ENCODE measurements at regions not wholly inside any gene's neighbourhood (a gene's known extent, or its start where the extent isn't known, plus 50 kb on each side); places are given as distances from the start of the nearest gene placed in this dataset.
"Not testable (repeated sequence)": the region's sequence is repeated elsewhere in the genome, so short reads cannot be mapped to it uniquely, and the experiment has no call there.

GRCh38 chr4:137881641-137882040, 349.3 kb upstream of the PCDH18 start:
- no peak for DNase-seq (ENCODE audit: extremely low read depth in 1 of 2, low read depth in 1 of 2)

- not testable (repeated sequence) for DNase-seq (ENCODE audit: extremely low read depth in 1 of 2, low read depth in 1 of 2)
Measured at GRCh38 chr4:137868067-137868466, 335.8 kb upstream of the PCDH18 start.

- no peak for DNase-seq (ENCODE audit: extremely low read depth in 1 of 2, low read depth in 1 of 2)
Measured at GRCh38 chr4:137866671-137867070, 334.4 kb upstream of the PCDH18 start.

DNA sequence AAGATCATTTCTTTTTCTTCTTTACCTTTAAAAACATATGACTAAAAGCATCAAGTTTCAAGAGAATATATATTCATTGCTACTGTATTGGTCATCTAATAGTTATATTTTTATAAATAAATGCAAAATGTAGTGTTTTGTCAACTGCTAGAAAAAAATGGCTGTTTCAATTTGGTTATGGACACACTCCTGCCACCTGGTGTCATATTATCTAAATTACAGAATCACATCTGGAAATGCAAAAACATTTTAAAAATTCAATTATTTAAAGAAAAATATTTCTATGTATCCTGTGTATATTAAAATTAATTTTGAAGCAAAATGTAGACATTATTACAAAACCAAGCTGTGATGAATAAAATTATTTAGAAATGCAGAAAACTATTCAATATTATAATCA, 329.4 kb upstream of the PCDH18 start:
- no peak for DNase-seq (ENCODE audit: extremely low read depth in 1 of 2, low read depth in 1 of 2)

- DNase-seq (ENCODE audit: extremely low read depth in 1 of 2, low read depth in 1 of 2): no peak
Measured at GRCh38 chr4:137853424-137853823, 321.1 kb upstream of the PCDH18 start.

GRCh38 chr4:137852326-137852725, 320.0 kb upstream of the PCDH18 start:
- DNase-seq (ENCODE audit: extremely low read depth in 1 of 2, low read depth in 1 of 2): no peak

DNA sequence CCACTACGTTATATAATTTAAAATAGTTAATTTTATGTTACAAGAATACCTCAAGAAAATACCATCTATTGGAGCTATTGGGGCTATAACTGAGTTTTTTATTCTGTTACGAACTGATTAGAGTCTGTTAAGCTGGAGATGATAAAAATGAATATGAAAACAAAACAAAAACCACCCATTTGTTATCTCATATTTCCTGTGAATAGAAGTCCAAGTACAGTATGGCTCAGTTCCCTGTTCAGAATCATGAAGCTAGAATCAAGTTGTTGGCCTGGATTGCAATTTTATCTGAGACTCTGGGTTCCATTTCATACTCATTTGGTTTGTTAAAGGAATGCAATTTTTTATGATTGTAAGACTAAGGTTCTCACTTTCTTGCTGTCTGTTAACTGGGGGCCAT, 319.1 kb upstream of the PCDH18 start:
- no peak for DNase-seq (ENCODE audit: extremely low read depth in 1 of 2, low read depth in 1 of 2)

DNA sequence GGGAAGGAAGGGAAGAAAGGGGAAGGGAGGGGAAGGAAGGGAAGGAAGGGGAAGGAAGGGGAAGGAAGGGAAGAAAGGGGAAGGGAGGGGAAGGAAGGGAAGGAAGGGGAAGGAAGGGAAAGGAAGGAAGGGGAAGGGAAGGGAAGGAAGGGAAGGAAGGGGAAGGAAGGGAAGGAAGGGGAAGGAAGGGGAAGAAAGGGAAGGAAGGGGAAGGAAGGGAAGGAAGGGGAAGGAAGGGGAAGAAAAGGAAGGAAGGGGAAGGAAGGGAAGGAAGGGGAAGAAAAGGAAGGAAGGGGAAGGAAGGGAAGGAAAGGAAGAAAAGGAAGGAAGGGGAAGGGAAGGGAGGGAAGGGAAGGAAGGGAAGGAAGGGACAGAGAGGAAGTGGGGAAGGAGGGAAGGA, 295.7 kb upstream of the PCDH18 start:
- DNase-seq (ENCODE audit: extremely low read depth in 1 of 2, low read depth in 1 of 2): not testable (repeated sequence)

- DNase-seq (ENCODE audit: extremely low read depth in 1 of 2, low read depth in 1 of 2): no peak
Measured at GRCh38 chr4:137825505-137825904, 293.2 kb upstream of the PCDH18 start.

GRCh38 chr4:137823007-137823406, 290.7 kb upstream of the PCDH18 start:
- DNase-seq (ENCODE audit: extremely low read depth in 1 of 2, low read depth in 1 of 2): no peak

- DNase-seq (ENCODE audit: extremely low read depth in 1 of 2, low read depth in 1 of 2): no peak
Measured at GRCh38 chr4:137819964-137820383, 287.7 kb upstream of the PCDH18 start.

DNA sequence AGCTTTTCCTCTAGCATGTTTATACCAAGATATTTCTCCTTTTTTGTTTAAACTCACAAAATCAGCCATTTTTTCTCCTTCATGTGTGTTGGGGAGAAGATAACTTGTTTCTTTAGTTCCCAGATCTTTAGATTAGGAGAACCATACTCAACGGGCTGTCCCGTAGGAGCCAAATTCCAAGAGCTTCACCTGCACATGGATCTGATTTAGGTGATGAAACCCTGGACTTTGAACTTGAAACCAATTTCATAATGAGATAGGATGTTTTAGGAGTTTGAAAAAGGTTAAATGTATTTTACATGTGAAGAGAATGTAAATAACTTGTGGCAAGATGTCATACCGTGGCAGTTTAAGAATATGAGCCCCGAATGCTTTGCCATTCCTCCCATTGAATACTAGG, 280.0 kb upstream of the PCDH18 start:
- no peak for DNase-seq (ENCODE audit: extremely low read depth in 1 of 2, low read depth in 1 of 2)

DNA sequence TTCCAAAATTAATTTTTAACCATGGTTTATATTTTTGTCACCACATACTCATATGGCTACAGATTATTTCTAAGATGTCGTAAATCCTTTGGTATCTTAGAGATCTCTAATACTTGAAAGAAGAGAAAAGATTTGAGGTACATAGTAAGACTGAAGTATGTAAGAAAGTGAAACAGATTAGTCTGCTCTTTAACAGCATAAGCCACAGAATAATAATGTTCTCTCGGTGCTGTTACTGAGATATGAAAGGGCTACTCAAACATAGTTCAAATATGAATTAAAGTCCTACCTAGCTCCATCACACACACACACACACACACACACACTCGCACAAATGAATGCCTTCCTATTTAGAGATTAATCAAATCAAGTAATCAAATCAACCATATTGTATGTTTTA, 274.1 kb upstream of the PCDH18 start:
- DNase-seq (ENCODE audit: extremely low read depth in 1 of 2, low read depth in 1 of 2): no peak

GRCh38 chr4:137804906-137805495, 272.7 kb upstream of the PCDH18 start:
- no peak for DNase-seq (ENCODE audit: extremely low read depth in 1 of 2, low read depth in 1 of 2)

DNA sequence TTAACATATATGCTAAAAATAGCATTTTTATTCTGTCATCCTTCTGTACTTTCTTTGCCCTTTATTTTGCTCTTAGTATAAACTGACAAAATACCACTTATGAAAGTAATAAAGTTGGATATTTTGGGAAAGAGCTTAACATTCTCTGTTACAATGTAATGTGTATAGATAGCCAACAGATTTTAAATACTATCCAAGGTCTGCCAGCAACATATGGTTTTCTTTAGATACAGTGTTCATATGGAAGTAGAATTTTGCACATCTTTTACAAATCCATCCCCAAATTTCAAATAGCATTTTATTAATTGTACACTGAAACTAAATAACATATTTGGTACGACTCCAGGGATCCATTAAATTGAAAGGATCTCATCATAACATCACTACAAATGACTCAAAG, 268.6 kb upstream of the PCDH18 start:
- DNase-seq (ENCODE audit: extremely low read depth in 1 of 2, low read depth in 1 of 2): no peak

- no peak for DNase-seq (ENCODE audit: extremely low read depth in 1 of 2, low read depth in 1 of 2)
Measured at GRCh38 chr4:137794764-137795254, 262.5 kb upstream of the PCDH18 start.

DNA sequence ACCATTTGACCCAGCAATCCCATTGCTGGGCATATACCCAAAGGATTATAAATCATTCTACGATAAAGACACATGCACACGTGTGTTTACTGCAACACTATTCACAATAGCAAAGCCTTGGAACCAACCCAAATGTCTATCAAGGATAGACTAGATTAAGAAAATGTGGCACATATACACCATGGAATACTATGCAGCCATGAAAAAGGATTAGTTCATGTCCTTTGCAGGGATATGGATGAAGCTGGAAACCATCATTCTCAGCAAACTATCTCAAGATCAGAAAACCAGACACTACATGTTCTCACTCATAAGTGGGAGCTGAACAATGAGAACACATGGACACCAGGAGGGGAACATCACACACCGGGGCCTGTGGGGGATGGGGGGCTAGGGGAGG, 257.0 kb upstream of the PCDH18 start:
- not testable (repeated sequence) for DNase-seq (ENCODE audit: extremely low read depth in 1 of 2, low read depth in 1 of 2)

DNA sequence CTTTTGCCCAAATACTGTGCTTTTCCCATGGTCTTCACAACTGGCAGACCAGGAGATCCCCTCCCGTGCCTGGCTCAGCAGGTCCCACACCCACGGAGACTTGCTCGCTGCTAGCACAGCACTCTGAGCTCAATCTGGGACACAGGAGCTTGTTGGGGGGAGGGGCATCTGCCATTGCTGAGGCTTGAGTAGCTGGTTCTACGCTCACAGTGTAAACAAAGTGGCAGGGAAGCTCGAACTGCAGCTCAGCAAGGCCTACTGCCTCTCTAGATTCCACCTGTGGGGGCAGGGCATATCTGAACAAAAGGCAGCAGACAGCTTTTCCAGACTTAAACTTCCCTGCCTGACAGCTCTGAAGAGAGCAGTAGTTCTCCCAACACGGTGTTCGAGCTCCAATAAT, 251.6 kb upstream of the PCDH18 start:
- not testable (repeated sequence) for DNase-seq (ENCODE audit: extremely low read depth in 1 of 2, low read depth in 1 of 2)

- DNase-seq (ENCODE audit: extremely low read depth in 1 of 2, low read depth in 1 of 2): no peak
Measured at GRCh38 chr4:137775701-137776100, 243.4 kb upstream of the PCDH18 start.

GRCh38 chr4:137774501-137774900, 242.2 kb upstream of the PCDH18 start:
- no peak for DNase-seq (ENCODE audit: extremely low read depth in 1 of 2, low read depth in 1 of 2)

- DNase-seq (ENCODE audit: extremely low read depth in 1 of 2, low read depth in 1 of 2): no peak
Measured at GRCh38 chr4:137768881-137769280, 236.6 kb upstream of the PCDH18 start.

GRCh38 chr4:137768196-137768595, 235.9 kb upstream of the PCDH18 start:
- no peak for DNase-seq (ENCODE audit: extremely low read depth in 1 of 2, low read depth in 1 of 2)

GRCh38 chr4:137762591-137762990, 230.3 kb upstream of the PCDH18 start:
- no peak for DNase-seq (ENCODE audit: extremely low read depth in 1 of 2, low read depth in 1 of 2)

Data from stimulated activated CD8-positive, alpha-beta memory T cell treated with anti-CD3 and anti-CD28 coated beads, Interleukin-7, amount 100 ng/mL, for 48 hours (primary cell).